GM20000 (cell line): ENCODE measurements at regions not wholly inside any gene's neighbourhood (a gene's known extent, or its start where the extent isn't known, plus 50 kb on each side); places are given as distances from the start of the nearest gene placed in this dataset.
A peak's percentile ranks its signal among the peaks of the same experiment; 100 is the strongest.

ENCODE experiments used
- DNase-seq: peaks from one replicate; pipeline ENCODE4 v3.0.0; 2012; ENCODE audit warnings: low spot score
- CTCF ChIP-seq: IDR thresholded peaks from 2 replicates; pipeline ENCODE4 v1.5.1; 2012; ENCODE audit warnings: mild to moderate bottlenecking, control low read depth; ENCODE audit errors: extremely low read depth, missing control alignments

- TF ChIP-seq CTCF: no peak
- DNase-seq: peak; percentile 30
Measured at GRCh38 chr21:29235714-29236197, 63.0 kb upstream of the BACH1 start.

- no peak for TF ChIP-seq CTCF
- no peak for DNase-seq
Measured at GRCh38 chr21:29236201-29236600, 62.5 kb upstream of the BACH1 start.

- peak; percentile 17 for DNase-seq
- no peak for TF ChIP-seq CTCF
Measured at GRCh38 chr21:29237110-29238052, 61.3 kb upstream of the BACH1 start.

GRCh38 chr21:29238053-29238966, 60.4 kb upstream of the BACH1 start:
- no peak for DNase-seq
- no peak for TF ChIP-seq CTCF

- TF ChIP-seq CTCF: no peak
Measured at GRCh38 chr21:29238967-29239290, 59.8 kb upstream of the BACH1 start.

GRCh38 chr21:29240136-29240535, 58.6 kb upstream of the BACH1 start:
- no peak for TF ChIP-seq CTCF
- no peak for DNase-seq

More at GRCh38 chr21:29238967-29239290, 59.8 kb upstream of the BACH1 start:
- DNase-seq: no peak

GRCh38 chr21:29242201-29242600, 56.5 kb upstream of the BACH1 start:
- TF ChIP-seq CTCF: no peak
- no peak for DNase-seq
